Transverse colon (tissue), 4 donors: ENCODE measurements at regions not wholly inside any gene's neighbourhood (a gene's known extent, or its start where the extent isn't known, plus 50 kb on each side); places are given as distances from the start of the nearest gene placed in this dataset.
"Not testable (repeated sequence)": the region's sequence is repeated elsewhere in the genome, so short reads cannot be mapped to it uniquely, and the experiment has no call there.

Experiments used
- DNase-seq: peaks from one replicate; pipeline ENCODE4 v3.0.0-alpha.2; 2019
- H3K27ac ChIP-seq, 4 donors: fragments of 200-600 bp; sonication (generic); 2 replicates each; pipeline ENCODE4 v1.5.1; 2016 to 2018; ENCODE audit warnings: inconsistent platforms in 4 of 4
- H3K27me3 ChIP-seq: fragments of 200-600 bp; sonication (generic); 2 replicates; pipeline ENCODE4 v1.5.1; 2017; ENCODE audit warnings: inconsistent platforms
- H3K36me3 ChIP-seq, 4 donors: fragments of 200-600 bp; sonication (generic); 2 replicates each; pipeline ENCODE4 v1.5.1; 2017 to 2019; ENCODE audit warnings: inconsistent platforms in 4 of 4
- H3K4me1 ChIP-seq, 4 donors: fragments of 200-600 bp; sonication (generic); 2 replicates each; pipeline ENCODE4 v1.5.1; 2017 to 2020; ENCODE audit warnings: inconsistent platforms in 4 of 4
- H3K4me3 ChIP-seq, 4 donors: fragments of 200-600 bp; sonication (generic); 1 replicate in 1 of 4; 2 replicates in 3 of 4; pipeline versions ENCODE4 v1.5.1 to v1.6.1; 2017 to 2019; ENCODE audit warnings: inconsistent platforms in 4 of 4
- H3K9me3 ChIP-seq, 2 donors: fragments of 200-600 bp; sonication (generic); 2 replicates each; pipeline ENCODE4 v1.5.1; 2017 to 2019; ENCODE audit warnings: inconsistent platforms in 2 of 2
- EP300 ChIP-seq: sonication (generic); formaldehyde crosslinking; IDR thresholded peaks from one replicate; pipeline ENCODE4 v1.6.1; 2017; ENCODE audit warnings: antibody characterized with exemption, low read depth
- POLR2A ChIP-seq: fragments of 450-650 bp; IDR thresholded peaks from one replicate; pipeline ENCODE4 v1.6.1; 2016; ENCODE audit warnings: antibody characterized with exemption, mild to moderate bottlenecking, moderate library complexity
- POLR2AphosphoS5 ChIP-seq, 3 donors: sonication (generic); formaldehyde crosslinking; IDR thresholded peaks; one replicate each; pipeline ENCODE4 v1.6.1; 2016; ENCODE audit warnings: antibody characterized with exemption in 3 of 3
- WGBS, 2 donors: methylation state at CpG; one replicate each; pipeline ENCODE4 v1.1.5; 2018; ENCODE audit warnings: low coverage in 1 of 2; 5-methylcytosine and 5-hydroxymethylcytosine counted together
- in situ Hi-C, 4 donors: fragments of 200-750 bp; cut with MboI; loops; one replicate each; pipeline versions ENCODE4 v1.15.0 to v1.15.1; 2017; ENCODE audit warnings: low sequenced_read_pairs in 3 of 4, low pct_ligation_motif_present in 1 of 4, low pct_unique_long_range_greater_than_20kb in 1 of 4
- intact Hi-C: fragments of 100-400 bp; cut with DNase I; formaldehyde crosslinking; loops from one replicate; pipeline ENCODE4 v1.15.1; 2023; ENCODE audit warnings: low total_unique reads
- TF ChIP-seq, protein P1 (sequence below), 5 experiments: fragments of 200-600 bp in 3 of 5; fragments of 450-650 bp in 2 of 5; sonication (generic) in 3 of 5; IDR thresholded peaks; 1 replicate in 2 of 5; 2 replicates in 3 of 5; pipeline ENCODE4 v1.5.1; 2016 to 2017; ENCODE audit warnings: antibody characterized with exemption in 5 of 5, inconsistent platforms in 3 of 5, mild to moderate bottlenecking in 2 of 5, moderate library complexity in 1 of 5

DNA sequence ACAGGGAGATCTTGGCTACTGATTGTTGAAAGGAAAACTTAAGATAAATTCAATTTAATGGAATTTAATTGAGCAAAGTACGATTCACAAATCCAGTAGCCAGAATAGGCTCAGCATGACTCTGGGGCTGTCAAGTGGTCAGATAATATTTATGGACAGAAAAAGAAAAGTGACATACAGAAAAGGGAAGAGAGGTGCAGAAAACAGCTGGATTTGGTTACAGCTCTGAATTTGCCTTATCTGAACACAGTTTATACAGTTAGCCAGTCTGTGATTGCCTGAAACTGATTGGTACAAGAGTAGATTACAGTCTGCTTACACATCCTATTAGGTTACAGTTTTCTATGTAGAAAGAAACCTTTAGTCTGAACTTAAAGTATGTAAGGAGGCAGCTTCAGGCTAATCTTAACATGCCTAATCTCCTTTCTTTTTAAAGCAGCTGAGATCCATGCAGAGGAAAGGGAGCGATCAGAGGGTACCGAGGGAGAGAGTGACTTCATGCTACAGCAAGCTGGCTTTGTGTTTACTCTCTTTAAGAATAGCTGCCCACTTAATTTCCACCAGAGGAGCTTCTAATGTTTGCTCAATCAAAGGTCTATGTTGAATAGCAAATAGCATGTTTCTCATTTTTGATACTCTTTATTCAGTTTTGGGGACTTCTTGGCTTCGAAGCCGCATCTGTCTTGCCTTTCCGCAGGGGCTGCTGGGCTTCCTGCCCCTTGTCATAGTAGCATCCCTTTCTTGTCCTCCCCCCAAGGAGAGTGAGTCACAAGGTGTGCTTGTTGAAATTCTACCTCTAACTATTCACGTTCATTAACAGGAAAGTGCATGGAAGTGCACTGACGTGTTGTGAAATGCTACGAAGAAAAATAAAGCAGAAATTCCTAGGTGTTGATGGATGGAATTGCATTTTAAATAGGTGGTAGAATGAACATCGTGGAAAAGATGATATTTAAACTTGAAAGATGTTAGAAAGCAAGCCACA lies 761.2 kb downstream of the TAF11L14 start:
- no peaks in the 10 kb centered on the region for H3K9me3 ChIP-seq
- H3K36me3 ChIP-seq, result no peaks in the 10 kb centered on the region
- in situ Hi-C loops (loop anchor here in 3 of 4 donors (10.0 kb wide), 2 partner anchors 299 to 309 kb away; no protein-coding TSS in a partner anchor), intact Hi-C loops (no loop called here)
- no peak overlapping the region for H3K4me3 ChIP-seq
- H3K27ac ChIP-seq, result no peak overlapping the region
- H3K27me3 ChIP-seq, result no peaks in the 10 kb centered on the region
- 79 to 81% methylated on average over 10 of the region's 10 CpGs for WGBS, 2 donors
- no peak for DNase-seq
- peaks cover 0 to 18% (median 0%) of the 10 kb centered on the region in 4 donors for H3K4me1 ChIP-seq
- TF ChIP-seq, protein P1, sequence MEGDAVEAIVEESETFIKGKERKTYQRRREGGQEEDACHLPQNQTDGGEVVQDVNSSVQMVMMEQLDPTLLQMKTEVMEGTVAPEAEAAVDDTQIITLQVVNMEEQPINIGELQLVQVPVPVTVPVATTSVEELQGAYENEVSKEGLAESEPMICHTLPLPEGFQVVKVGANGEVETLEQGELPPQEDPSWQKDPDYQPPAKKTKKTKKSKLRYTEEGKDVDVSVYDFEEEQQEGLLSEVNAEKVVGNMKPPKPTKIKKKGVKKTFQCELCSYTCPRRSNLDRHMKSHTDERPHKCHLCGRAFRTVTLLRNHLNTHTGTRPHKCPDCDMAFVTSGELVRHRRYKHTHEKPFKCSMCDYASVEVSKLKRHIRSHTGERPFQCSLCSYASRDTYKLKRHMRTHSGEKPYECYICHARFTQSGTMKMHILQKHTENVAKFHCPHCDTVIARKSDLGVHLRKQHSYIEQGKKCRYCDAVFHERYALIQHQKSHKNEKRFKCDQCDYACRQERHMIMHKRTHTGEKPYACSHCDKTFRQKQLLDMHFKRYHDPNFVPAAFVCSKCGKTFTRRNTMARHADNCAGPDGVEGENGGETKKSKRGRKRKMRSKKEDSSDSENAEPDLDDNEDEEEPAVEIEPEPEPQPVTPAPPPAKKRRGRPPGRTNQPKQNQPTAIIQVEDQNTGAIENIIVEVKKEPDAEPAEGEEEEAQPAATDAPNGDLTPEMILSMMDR (IDR thresholded peaks at IDR 0.05), result no peak
- no peak for TF ChIP-seq POLR2AphosphoS5 (IDR thresholded peaks at IDR 0.05)
- no peak for TF ChIP-seq EP300
- TF ChIP-seq POLR2A, result no peak

DNA sequence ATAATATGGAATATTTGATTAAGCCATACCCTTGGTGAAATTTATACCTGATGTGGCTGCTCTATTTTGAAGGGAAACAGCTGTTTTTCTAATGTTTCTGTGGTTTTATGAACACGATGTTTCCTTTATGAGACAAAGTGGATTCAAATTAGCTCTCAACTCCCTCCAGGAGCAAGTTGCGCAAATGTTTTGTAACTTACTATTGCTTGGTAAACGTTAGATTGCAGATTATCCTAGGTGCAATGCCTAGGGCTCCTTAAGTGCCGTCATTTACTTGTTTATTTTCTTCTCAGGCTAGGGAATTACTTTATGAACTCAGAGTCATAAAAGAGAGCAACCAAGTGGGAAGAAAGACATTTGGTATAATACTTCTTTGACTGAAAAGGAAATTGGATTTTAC lies 763.1 kb downstream of the TAF11L14 start:
- intact Hi-C loops, result no loop called here
- 22 to 23% methylated on average over 4 of the region's 4 CpGs for WGBS, 2 donors
- H3K4me1 ChIP-seq, result peaks cover 0 to 18% (median 0%) of the 10 kb centered on the region in 4 donors
- H3K27me3 ChIP-seq, result no peaks in the 10 kb centered on the region
- H3K27ac ChIP-seq, result peak overlapping the region in 1 of 4 donors; percentile 33
- in situ Hi-C loops, result loop anchor here in 3 of 4 donors (10.0 kb wide), 2 partner anchors 297 to 307 kb away; no protein-coding TSS in a partner anchor
- no peak overlapping the region for H3K4me3 ChIP-seq
- H3K36me3 ChIP-seq, result no peaks in the 10 kb centered on the region
- TF ChIP-seq POLR2AphosphoS5 (IDR thresholded peaks at IDR 0.05), result no peak
- no peaks in the 10 kb centered on the region for H3K9me3 ChIP-seq
- peak; percentile 17 for DNase-seq

DNA sequence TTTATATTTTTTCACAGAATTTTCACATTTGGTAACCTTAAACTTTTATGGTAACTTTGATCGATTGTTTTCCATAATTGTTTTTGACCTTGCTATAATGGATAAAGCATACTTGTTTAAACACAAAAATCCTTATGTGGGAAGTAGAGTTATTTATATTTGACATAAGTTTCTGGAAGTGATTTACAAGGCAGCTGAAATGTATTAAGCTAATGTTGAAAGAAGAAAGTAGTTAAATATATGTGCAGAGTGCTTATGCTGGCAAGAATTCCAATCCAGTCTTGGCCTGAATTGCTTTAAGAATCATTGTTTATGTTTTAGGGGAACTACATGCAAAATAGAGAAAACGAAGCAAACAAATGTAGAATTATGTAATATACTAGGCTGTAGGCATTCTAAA lies 763.6 kb downstream of the TAF11L14 start:
- no peak for DNase-seq
- no peak overlapping the region for H3K4me3 ChIP-seq
- H3K4me1 ChIP-seq, result peaks cover 0 to 18% (median 0%) of the 10 kb centered on the region in 4 donors
- in situ Hi-C loops (loop anchor here in 3 of 4 donors (10.0 kb wide), 2 partner anchors 297 to 307 kb away; no protein-coding TSS in a partner anchor), intact Hi-C loops (no loop called here)
- no peaks in the 10 kb centered on the region for H3K27me3 ChIP-seq
- WGBS, 2 donors, result 13 to 24% methylated on average over 2 of the region's 2 CpGs
- TF ChIP-seq POLR2AphosphoS5 (IDR thresholded peaks at IDR 0.05) (no peak), EP300 (no peak), POLR2A (no peak)
- TF ChIP-seq, protein P1 (IDR thresholded peaks at IDR 0.05), result no peak
- H3K36me3 ChIP-seq, result no peaks in the 10 kb centered on the region
- H3K27ac ChIP-seq, result peak overlapping the region in 1 of 4 donors; percentile 33
- no peaks in the 10 kb centered on the region for H3K9me3 ChIP-seq

DNA sequence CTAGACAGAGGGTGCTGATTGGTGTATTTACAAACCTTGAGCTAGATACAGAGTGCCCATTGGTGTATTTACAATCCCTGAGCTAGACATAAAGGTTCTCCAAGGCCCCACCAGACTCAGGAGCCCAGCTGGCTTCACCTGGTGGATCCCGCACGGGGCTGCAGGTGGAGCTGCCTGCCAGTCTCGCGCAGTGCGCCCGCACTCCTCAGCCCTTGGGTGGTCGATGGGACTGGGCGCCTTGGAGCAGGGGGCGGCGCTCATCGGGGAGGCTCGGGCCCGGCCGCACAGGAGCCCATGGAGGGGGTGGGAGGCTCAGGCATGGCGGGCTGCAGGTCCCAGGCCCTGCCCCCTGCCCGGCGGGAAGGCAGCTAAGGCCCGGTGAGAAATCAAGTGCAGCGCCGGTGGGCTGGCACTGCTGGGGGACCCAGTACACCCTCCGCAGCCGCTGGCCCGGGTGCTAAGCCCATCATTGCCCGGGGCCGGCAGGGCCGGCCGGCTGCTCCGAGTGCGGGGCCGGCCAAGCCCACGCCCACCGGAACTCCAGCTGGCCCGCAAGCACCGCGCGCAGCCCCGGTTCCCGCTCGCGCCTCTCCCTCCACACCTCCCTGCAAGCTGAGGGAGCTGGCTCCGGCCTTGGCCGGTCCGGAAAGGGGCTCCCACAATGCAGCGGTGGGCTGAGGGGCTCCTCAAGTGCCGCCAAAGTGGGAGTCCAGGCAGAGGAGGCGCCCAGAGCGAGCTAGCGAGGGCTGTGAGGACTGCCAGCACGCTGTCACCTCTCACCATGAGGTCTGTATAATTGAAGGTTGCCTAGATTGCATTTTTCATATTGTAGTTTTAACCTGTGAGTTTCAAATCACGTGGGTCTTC lies 765.4 kb downstream of the TAF11L14 start:
- H3K27me3 ChIP-seq, H3K9me3 ChIP-seq, H3K36me3 ChIP-seq, H3K27ac ChIP-seq, H3K4me3 ChIP-seq, DNase-seq, intact Hi-C loops: not testable (repeated sequence)
- in situ Hi-C loops, result loop anchor here in 3 of 4 donors (10.0 kb wide), 2 partner anchors 295 to 305 kb away; no protein-coding TSS in a partner anchor
- WGBS, 2 donors, result 40 to 92% methylated on average over 1 to 34 of the region's 50 CpGs
- H3K4me1 ChIP-seq, result peaks cover 0 to 18% (median 0%) of the 10 kb centered on the region in 4 donors
